GM23248 (cell line): ENCODE measurements at regions not wholly inside any gene's neighbourhood (a gene's known extent, or its start where the extent isn't known, plus 50 kb on each side); places are given as distances from the start of the nearest gene placed in this dataset.

ENCODE experiments used
- DNase-seq: peaks from one replicate; pipeline ENCODE4 v3.0.0-alpha.2; 2015
- H2AFZ ChIP-seq: fragments of 200-600 bp; sonication (generic); 2 replicates; pipeline ENCODE4 v1.6.1; 2016; ENCODE audit warnings: antibody characterized with exemption
- H3F3A ChIP-seq: fragments of 200-600 bp; sonication (generic); 2 replicates; pipeline ENCODE4 v1.6.1; 2016; ENCODE audit warnings: mild to moderate bottlenecking, antibody characterized with exemption, mixed run types; ENCODE audit not compliant: insufficient read depth
- H3K27ac ChIP-seq: fragments of 200-600 bp; sonication (generic); 2 replicates; pipeline ENCODE4 v1.5.1; 2016; ENCODE audit warnings: mild to moderate bottlenecking
- H3K27me3 ChIP-seq: fragments of 200-600 bp; sonication (generic); replicated peaks from 2 replicates; pipeline ENCODE4 v1.6.1; 2016; ENCODE audit warnings: mild to moderate bottlenecking; ENCODE audit not compliant: insufficient read depth
- H3K36me3 ChIP-seq: fragments of 200-600 bp; sonication (generic); 2 replicates; pipeline ENCODE4 v1.6.1; 2016; ENCODE audit warnings: low read depth, mild to moderate bottlenecking
- H3K4me1 ChIP-seq: fragments of 200-600 bp; sonication (generic); 2 replicates; pipeline ENCODE4 v1.6.1; 2016; ENCODE audit warnings: mild to moderate bottlenecking; ENCODE audit not compliant: insufficient read depth
- H3K4me2 ChIP-seq: fragments of 200-600 bp; sonication (generic); one replicate; pipeline ENCODE4 v1.6.1; 2016; ENCODE audit warnings: mild to moderate bottlenecking; ENCODE audit not compliant: unreplicated experiment
- H3K4me3 ChIP-seq: fragments of 200-600 bp; sonication (generic); 2 replicates; pipeline ENCODE4 v1.5.1; 2016; ENCODE audit warnings: mild to moderate bottlenecking
- H3K79me2 ChIP-seq: fragments of 200-600 bp; sonication (generic); 2 replicates; pipeline ENCODE4 v1.6.1; 2016; ENCODE audit warnings: mild to moderate bottlenecking; ENCODE audit not compliant: insufficient read depth
- H3K9ac ChIP-seq: fragments of 200-600 bp; sonication (generic); 2 replicates; pipeline ENCODE4 v1.6.1; 2016; ENCODE audit warnings: mild to moderate bottlenecking
- H3K9me2 ChIP-seq: fragments of 200-600 bp; sonication (generic); 2 replicates; pipeline ENCODE4 v1.6.1; 2016; ENCODE audit warnings: mixed run types, mild to moderate bottlenecking, moderate library complexity; ENCODE audit not compliant: insufficient read depth
- H3K9me3 ChIP-seq: fragments of 200-600 bp; sonication (generic); one replicate; pipeline ENCODE4 v1.6.1; 2017; ENCODE audit warnings: low read depth
- H4K20me1 ChIP-seq: fragments of 200-600 bp; sonication (generic); 2 replicates; pipeline ENCODE4 v1.6.0; 2016; ENCODE audit not compliant: insufficient read depth
- EZH2 ChIP-seq: fragments of 200-600 bp; sonication (generic); IDR thresholded peaks from 2 replicates; pipeline ENCODE4 v1.6.1; 2018; ENCODE audit warnings: antibody characterized with exemption, mild to moderate bottlenecking; ENCODE audit not compliant: insufficient read depth, poor library complexity, severe bottlenecking
- EZH2phosphoT487 ChIP-seq: fragments of 200-600 bp; sonication (generic); IDR thresholded peaks from 2 replicates; pipeline ENCODE4 v1.6.1; 2018; ENCODE audit warnings: antibody characterized with exemption, moderate library complexity, mild to moderate bottlenecking, low read depth; ENCODE audit not compliant: insufficient read depth
- WGBS, 2 experiments: methylation state at CpG; one replicate each; pipeline ENCODE4 v1.1.6; 2015 to 2017; ENCODE audit warnings: low lambda C conversion rate in 2 of 2, low coverage in 1 of 2; ENCODE audit errors: missing lambda C conversion rate in 2 of 2; 5-methylcytosine and 5-hydroxymethylcytosine counted together
- in situ Hi-C: fragments of 300-500 bp; cut with MboI; formaldehyde crosslinking; loops from 2 replicates; pipeline ENCODE4 v1.15.0; 2020

- no peaks in the 10 kb centered on the region for H3K79me2 ChIP-seq
- H3K36me3 ChIP-seq, result no peaks in the 10 kb centered on the region
- in situ Hi-C loops, result no loop called here
- TF ChIP-seq EZH2phosphoT487 (no peak), EZH2 (no peak)
- no peaks in the 10 kb centered on the region for H3K9me3 ChIP-seq
- no peak overlapping the region for H3K27ac ChIP-seq
- H3K4me2 ChIP-seq, result no peak overlapping the region
- no peak overlapping the region for H2AFZ ChIP-seq
- H3K4me1 ChIP-seq, result no peaks in the 10 kb centered on the region
- no peak for DNase-seq
- 20 to 28% methylated on average over 4 of the region's 4 CpGs for WGBS, 2 experiments
- no peaks in the 10 kb centered on the region for H3F3A ChIP-seq
- no peaks in the 10 kb centered on the region for H3K9me2 ChIP-seq
- H3K9ac ChIP-seq, result no peak overlapping the region
- no peaks in the 10 kb centered on the region for H4K20me1 ChIP-seq
- H3K4me3 ChIP-seq, result no peak overlapping the region
- no peaks in the 10 kb centered on the region for H3K27me3 ChIP-seq
Observed at GRCh38 chrX:94551831-94552230, 877.8 kb downstream of the FAM133A start.

- no peaks in the 10 kb centered on the region for H3K36me3 ChIP-seq
- no peak for TF ChIP-seq EZH2
- no peak for TF ChIP-seq EZH2phosphoT487
- no peak overlapping the region for H3K4me3 ChIP-seq
- DNase-seq, result no peak
- no peaks in the 10 kb centered on the region for H3K9me3 ChIP-seq
- H3K27ac ChIP-seq, result no peak overlapping the region
- no peaks in the 10 kb centered on the region for H3K27me3 ChIP-seq
- H3K4me2 ChIP-seq, result no peak overlapping the region
- no peaks in the 10 kb centered on the region for H3F3A ChIP-seq
- H3K9ac ChIP-seq, result no peak overlapping the region
- H3K9me2 ChIP-seq, result no peaks in the 10 kb centered on the region
- no peaks in the 10 kb centered on the region for H4K20me1 ChIP-seq
- H2AFZ ChIP-seq, result no peak overlapping the region
- 6 to 16% methylated on average over 4 of the region's 4 CpGs for WGBS, 2 experiments
- no peaks in the 10 kb centered on the region for H3K79me2 ChIP-seq
- no peaks in the 10 kb centered on the region for H3K4me1 ChIP-seq
- in situ Hi-C loops, result no loop called here
Observed at GRCh38 chrX:94560930-94561329, 886.9 kb downstream of the FAM133A start.

GRCh38 chrX:94576367-94577004 lies 902.5 kb downstream of the FAM133A start:
- in situ Hi-C loops, result no loop called here

GRCh38 chrX:94600077-94600476 lies 926.1 kb downstream of the FAM133A start:
- Histone ChIP-seq H3K9ac (no peak overlapping the region), H3K4me3 (no peak overlapping the region), H3K4me2 (no peak overlapping the region), H2AFZ (no peak overlapping the region), H3K9me3 (no peaks in the 10 kb centered on the region), H3K27ac (no peak overlapping the region), H3K4me1 (no peaks in the 10 kb centered on the region), H4K20me1 (no peaks in the 10 kb centered on the region), H3K27me3 (no peaks in the 10 kb centered on the region), H3K79me2 (no peaks in the 10 kb centered on the region), H3K9me2 (no peaks in the 10 kb centered on the region), H3F3A (no peaks in the 10 kb centered on the region), H3K36me3 (no peaks in the 10 kb centered on the region)
- in situ Hi-C loops, result no loop called here
- DNase-seq, result no peak
- TF ChIP-seq EZH2phosphoT487, result no peak
- no peak for TF ChIP-seq EZH2
- 12 to 14% methylated on average over 5 to 6 of the region's 6 CpGs for WGBS, 2 experiments

More at GRCh38 chrX:94576367-94577004, 902.5 kb downstream of the FAM133A start:
- Histone ChIP-seq H3K27ac (no peak overlapping the region), H3K4me3 (no peak overlapping the region), H2AFZ (no peak overlapping the region), H3K9me3 (no peaks in the 10 kb centered on the region), H3K4me2 (no peak overlapping the region), H3K4me1 (no peaks in the 10 kb centered on the region), H3F3A (no peaks in the 10 kb centered on the region), H3K79me2 (no peaks in the 10 kb centered on the region), H3K36me3 (no peaks in the 10 kb centered on the region), H3K27me3 (no peaks in the 10 kb centered on the region), H3K9ac (no peak overlapping the region), H3K9me2 (no peaks in the 10 kb centered on the region), H4K20me1 (no peaks in the 10 kb centered on the region)
- no peak for DNase-seq
- TF ChIP-seq EZH2phosphoT487 (no peak), EZH2 (no peak)
- WGBS, 2 experiments, result 3 to 5% methylated on average over 2 of the region's 2 CpGs

- no peak for DNase-seq
- WGBS, 2 experiments, result 15 to 27% methylated on average over 2 of the region's 2 CpGs
- H3K9me3 ChIP-seq, result no peaks in the 10 kb centered on the region
- no peak overlapping the region for H3K4me3 ChIP-seq
- H3K27me3 ChIP-seq, result no peaks in the 10 kb centered on the region
- no peaks in the 10 kb centered on the region for H3K4me1 ChIP-seq
- no peaks in the 10 kb centered on the region for H4K20me1 ChIP-seq
- no peak for TF ChIP-seq EZH2
- no peak for TF ChIP-seq EZH2phosphoT487
- no peak overlapping the region for H3K4me2 ChIP-seq
- no peak overlapping the region for H2AFZ ChIP-seq
- H3K36me3 ChIP-seq, result no peaks in the 10 kb centered on the region
- in situ Hi-C loops, result no loop called here
- H3K9me2 ChIP-seq, result no peaks in the 10 kb centered on the region
- H3K27ac ChIP-seq, result no peak overlapping the region
- no peaks in the 10 kb centered on the region for H3K79me2 ChIP-seq
- H3K9ac ChIP-seq, result no peak overlapping the region
- H3F3A ChIP-seq, result no peaks in the 10 kb centered on the region
Observed at GRCh38 chrX:94612140-94612539, 938.1 kb downstream of the FAM133A start.
